Brain microvascular endothelial cell (primary cell): ENCODE measurements at regions not wholly inside any gene's neighbourhood (a gene's known extent, or its start where the extent isn't known, plus 50 kb on each side); places are given as distances from the start of the nearest gene placed in this dataset.

ENCODE experiments used
- DNase-seq: peaks from one replicate; pipeline ENCODE4 v3.0.0-alpha.2; 2020
- H3K27ac ChIP-seq: fragments of 250-450 bp; sonication (Bioruptor Pico); 2 replicates; pipeline ENCODE4 v1.5.1; 2020; ENCODE audit warnings: mild to moderate bottlenecking, moderate library complexity
- H3K27me3 ChIP-seq: fragments of 250-450 bp; sonication (Bioruptor Pico); replicated peaks from 2 replicates; pipeline ENCODE4 v1.5.1; 2020; ENCODE audit warnings: mild to moderate bottlenecking
- H3K36me3 ChIP-seq: fragments of 250-450 bp; sonication (Bioruptor Pico); replicated peaks from 2 replicates; pipeline ENCODE4 v1.5.1; 2020; ENCODE audit warnings: mild to moderate bottlenecking
- H3K4me3 ChIP-seq: 2 replicates; pipeline ENCODE4 v1.5.1; 2011; ENCODE audit warnings: low read depth, mild to moderate bottlenecking, control low read depth, low read length, moderate library complexity
- CTCF ChIP-seq: IDR thresholded peaks from 2 replicates; pipeline ENCODE4 v1.5.1; 2011; ENCODE audit warnings: low read depth, mild to moderate bottlenecking, moderate library complexity, low read length, control low read depth, inconsistent platforms; ENCODE audit errors: missing control alignments
- in situ Hi-C: cut with HindIII; loops from 2 replicates; pipeline ENCODE4 v1.10.0; 2017; ENCODE audit warnings: low sequenced_read_pairs, low pct_ligation_motif_present

GRCh38 chr1:79376106-79376505 lies 369.6 kb upstream of the ADGRL4 start:
- Histone ChIP-seq H3K27me3 (no peaks in the 10 kb centered on the region), H3K27ac (no peak overlapping the region), H3K4me3 (no peak overlapping the region), H3K36me3 (no peaks in the 10 kb centered on the region)
- TF ChIP-seq CTCF: no peak
- in situ Hi-C loops: no loop called here
- DNase-seq: no peak

DNA sequence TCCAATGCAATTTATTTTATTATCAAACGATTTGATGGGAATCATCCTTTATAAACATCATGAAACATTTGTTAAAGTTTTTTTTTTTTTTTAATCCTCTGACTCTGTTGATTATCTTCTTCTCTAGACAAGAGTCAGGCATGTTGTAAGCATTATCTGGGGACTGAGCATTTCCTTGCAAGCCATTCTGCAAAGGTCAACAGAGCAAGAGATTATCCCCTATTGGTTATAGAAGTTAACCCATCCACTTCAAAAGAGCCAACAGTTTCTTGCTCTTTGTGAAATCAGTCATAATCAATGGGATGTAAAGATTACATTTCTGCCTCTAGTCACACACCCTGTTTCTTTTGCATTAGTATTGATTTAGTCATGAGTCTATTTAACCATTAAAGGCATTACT lies 368.8 kb upstream of the ADGRL4 start:
- DNase-seq: no peak
- TF ChIP-seq CTCF: no peak
- Histone ChIP-seq H3K4me3 (no peak overlapping the region), H3K27me3 (no peaks in the 10 kb centered on the region), H3K27ac (no peak overlapping the region), H3K36me3 (no peaks in the 10 kb centered on the region)
- in situ Hi-C loops: no loop called here

DNA sequence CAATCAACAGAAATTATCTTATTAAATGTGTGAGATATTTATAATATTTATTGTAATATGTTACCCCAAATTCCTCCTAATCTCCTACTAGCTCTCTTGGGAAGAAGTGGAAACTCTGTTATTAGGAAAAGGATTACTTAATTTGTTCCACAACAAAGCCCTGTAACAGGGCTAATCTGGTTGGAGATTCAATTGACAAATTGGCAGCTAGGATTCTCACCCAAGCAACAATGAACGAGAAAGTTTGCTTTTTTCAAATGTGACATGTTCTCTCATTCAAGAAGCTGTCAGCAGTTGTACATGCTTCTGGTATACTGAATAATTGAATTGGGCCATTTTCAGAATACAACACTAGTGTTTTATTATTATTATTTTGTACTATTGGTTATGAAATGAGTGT lies 367.9 kb upstream of the ADGRL4 start:
- no peaks in the 10 kb centered on the region for H3K27me3 ChIP-seq
- H3K36me3 ChIP-seq: no peaks in the 10 kb centered on the region
- no peak overlapping the region for H3K27ac ChIP-seq
- no peak overlapping the region for H3K4me3 ChIP-seq
- DNase-seq: no peak
- in situ Hi-C loops: no loop called here
- TF ChIP-seq CTCF: no peak

- Histone ChIP-seq H3K36me3 (no peaks in the 10 kb centered on the region), H3K27me3 (no peaks in the 10 kb centered on the region), H3K4me3 (no peak overlapping the region), H3K27ac (no peak overlapping the region)
- TF ChIP-seq CTCF: no peak
- no peak for DNase-seq
- in situ Hi-C loops: no loop called here
Measured at GRCh38 chr1:79373481-79374125, 367.1 kb upstream of the ADGRL4 start.

DNA sequence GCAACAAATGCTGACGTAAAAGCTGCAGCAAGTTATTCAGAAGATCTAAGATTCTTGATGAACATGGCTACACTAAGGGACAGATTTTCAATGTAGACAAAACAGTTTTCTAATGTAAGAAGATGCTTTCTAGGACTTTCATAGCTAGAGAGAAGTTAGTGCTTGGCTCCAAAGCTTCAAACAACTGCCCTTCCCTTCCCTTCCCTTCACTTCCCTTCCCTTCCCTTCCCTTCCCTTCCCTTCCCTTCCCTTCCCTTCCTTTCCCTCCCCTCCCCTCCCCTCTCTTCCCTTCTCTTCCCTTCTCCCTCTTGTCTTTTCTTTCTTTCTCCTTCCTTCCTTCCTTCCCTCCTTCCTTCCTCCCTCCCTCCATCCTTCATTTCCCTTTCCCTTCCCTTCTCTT lies 365.3 kb upstream of the ADGRL4 start:
- TF ChIP-seq CTCF: no peak
- DNase-seq: no peak
- H3K27ac ChIP-seq: no peak overlapping the region
- no peaks in the 10 kb centered on the region for H3K27me3 ChIP-seq
- no peaks in the 10 kb centered on the region for H3K36me3 ChIP-seq
- no peak overlapping the region for H3K4me3 ChIP-seq
- in situ Hi-C loops: no loop called here

DNA sequence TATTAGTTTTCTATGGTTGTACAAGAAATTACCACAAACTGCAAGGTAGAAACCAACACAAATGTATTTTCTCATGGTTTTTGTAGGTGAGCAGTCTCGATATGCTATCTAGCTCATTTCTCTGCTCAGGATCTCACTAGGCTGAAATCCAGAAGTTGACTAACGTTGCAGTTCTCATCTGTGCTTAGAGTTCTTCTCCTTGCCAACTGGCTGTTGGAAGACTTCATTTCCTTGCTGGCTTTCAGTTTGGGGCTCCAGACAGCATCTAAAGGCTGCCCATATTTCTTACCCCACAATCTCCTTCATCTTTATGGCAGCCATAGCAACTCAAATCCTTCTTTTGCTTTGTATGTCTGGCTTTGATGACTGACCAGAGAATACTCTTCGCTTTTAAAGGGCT lies 362.6 kb upstream of the ADGRL4 start:
- DNase-seq: no peak
- H3K27ac ChIP-seq: no peak overlapping the region
- TF ChIP-seq CTCF: no peak
- H3K27me3 ChIP-seq: no peaks in the 10 kb centered on the region
- no peak overlapping the region for H3K4me3 ChIP-seq
- no peaks in the 10 kb centered on the region for H3K36me3 ChIP-seq
- in situ Hi-C loops: no loop called here
